ENCODE measurements at regions not wholly inside any gene's neighbourhood (a gene's known extent, or its start where the extent isn't known, plus 50 kb on each side); places are given as distances from the start of the nearest gene placed in this dataset.

- ChIA-PET CTCF (interaction anchor here (0.9 to 1.6 kb wide), 3 partner anchors 30 to 207 kb away, joined by 3 to 8 read pairs (median 4); no protein-coding TSS in a partner anchor), POLR2A (no interaction called here)
- no peak for ATAC-seq
- Mint-ChIP-seq H3K4me1 (no peaks in the 10 kb centered on the region), H3K9me3 (no peaks in the 10 kb centered on the region), H3K27ac (no peak overlapping the region), H3K27me3 (ENCODE audit: low read depth) (no peaks in the 10 kb centered on the region), H3K4me3 (no peak overlapping the region), H3K36me3 (no peaks in the 10 kb centered on the region)
- DNase-seq (ENCODE audit: low spot score): no peak
- TF ChIP-seq ZNF219 (CRISPR knock-in tag; IDR thresholded peaks at IDR 0.05; ENCODE audit: borderline replicate concordance) (no peak), USF2 (CRISPR knock-in tag; IDR thresholded peaks at IDR 0.05) (no peak), E2F1 (CRISPR knock-in tag; IDR thresholded peaks at IDR 0.05) (no peak), ZNF281 (CRISPR knock-in tag; IDR thresholded peaks at IDR 0.05) (no peak), IRF1 (CRISPR knock-in tag; IDR thresholded peaks at IDR 0.05) (no peak), STAT6 (CRISPR knock-in tag; conservative IDR thresholded peaks at IDR 0.05; ENCODE audit: low read depth) (no peak), GABPB1 (CRISPR knock-in tag; IDR thresholded peaks at IDR 0.05) (no peak), ZBTB43 (CRISPR knock-in tag; IDR thresholded peaks at IDR 0.05) (no peak), ZNF425 (CRISPR knock-in tag; conservative IDR thresholded peaks at IDR 0.05) (no peak), GRHL2 (CRISPR knock-in tag; IDR thresholded peaks at IDR 0.05; ENCODE audit: insufficient replicate concordance, severe bottlenecking) (no peak), SP1 (CRISPR knock-in tag; conservative IDR thresholded peaks at IDR 0.05) (no peak), SMAD3 (CRISPR knock-in tag; IDR thresholded peaks at IDR 0.05; ENCODE audit: borderline replicate concordance) (no peak), ATF6 (CRISPR knock-in tag; IDR thresholded peaks at IDR 0.05) (no peak), SMAD4 (CRISPR knock-in tag; IDR thresholded peaks at IDR 0.05) (no peak), OVOL2 (CRISPR knock-in tag; IDR thresholded peaks at IDR 0.05; ENCODE audit: borderline replicate concordance) (no peak), TCF7 (CRISPR knock-in tag; IDR thresholded peaks at IDR 0.05; ENCODE audit: low read depth) (no peak)
Observed at GRCh38 chr13:79631051-79631659, 150.2 kb downstream of the NDFIP2 start.
